ENCODE measurements at regions not wholly inside any gene's neighbourhood (a gene's known extent, or its start where the extent isn't known, plus 50 kb on each side); places are given as distances from the start of the nearest gene placed in this dataset.

- TF ChIP-seq ZFX (IDR thresholded peaks at IDR 0.05; ENCODE audit: borderline replicate concordance): no peak
- TF ChIP-seq CTCF (IDR thresholded peaks at IDR 0.05): no peak
- no peak overlapping the region for H3K27ac ChIP-seq
Observed at GRCh38 chr16:13816701-13817100, 103.3 kb upstream of the ERCC4 start.

- TF ChIP-seq CTCF (IDR thresholded peaks at IDR 0.05) (no peak), ZFX (IDR thresholded peaks at IDR 0.05; ENCODE audit: borderline replicate concordance) (no peak)
Observed at GRCh38 chr16:13823501-13823900, 96.5 kb upstream of the ERCC4 start.

GRCh38 chr16:13829697-13830299 is 90.2 kb upstream of the ERCC4 start:
- TF ChIP-seq CTCF (IDR thresholded peaks at IDR 0.05) (no peak), ZFX (IDR thresholded peaks at IDR 0.05; ENCODE audit: borderline replicate concordance) (no peak)
- no peak overlapping the region for H3K27ac ChIP-seq

More at GRCh38 chr16:13823501-13823900, 96.5 kb upstream of the ERCC4 start:
- H3K27ac ChIP-seq: no peak overlapping the region

- no peak for TF ChIP-seq ZFX (IDR thresholded peaks at IDR 0.05; ENCODE audit: borderline replicate concordance)
- TF ChIP-seq CTCF (IDR thresholded peaks at IDR 0.05): no peak
Observed at GRCh38 chr16:13833515-13833914, 86.4 kb upstream of the ERCC4 start.

GRCh38 chr16:13835387-13835786 is 84.6 kb upstream of the ERCC4 start:
- TF ChIP-seq CTCF (IDR thresholded peaks at IDR 0.05) (no peak), ZFX (IDR thresholded peaks at IDR 0.05; ENCODE audit: borderline replicate concordance) (no peak)
- H3K27ac ChIP-seq: no peak overlapping the region

More at GRCh38 chr16:13833515-13833914, 86.4 kb upstream of the ERCC4 start:
- no peak overlapping the region for H3K27ac ChIP-seq

- H3K27ac ChIP-seq: no peak overlapping the region
- TF ChIP-seq ZFX (IDR thresholded peaks at IDR 0.05; ENCODE audit: borderline replicate concordance): no peak
- TF ChIP-seq CTCF (IDR thresholded peaks at IDR 0.05): no peak
Observed at GRCh38 chr16:13835935-13836730, 83.8 kb upstream of the ERCC4 start.

All from 22Rv1 (cell line).